ENCODE measurements at regions not wholly inside any gene's neighbourhood (a gene's known extent, or its start where the extent isn't known, plus 50 kb on each side); places are given as distances from the start of the nearest gene placed in this dataset.

- TF ChIP-seq ETV6 (conservative IDR thresholded peaks at IDR 0.05 in 1 of 2, IDR thresholded peaks at IDR 0.05 in 1 of 2; ENCODE audit: borderline replicate concordance in 1 of 2, low read depth in 1 of 2) (no peak), JUNB (IDR thresholded peaks at IDR 0.05) (no peak)
Measured at GRCh38 chr20:55888685-55889084, 116.6 kb downstream of the CBLN4 start.

Data from GM12878 (cell line).